H1 (cell line): ENCODE measurements at regions not wholly inside any gene's neighbourhood (a gene's known extent, or its start where the extent isn't known, plus 50 kb on each side); places are given as distances from the start of the nearest gene placed in this dataset.

Experiments used
- CBX5 ChIP-seq: fragments of 300-800, 300-1000 bp; sonication (generic); IDR thresholded peaks from 2 replicates; pipeline ENCODE4 v1.7.1; 2016; ENCODE audit warnings: antibody characterized with exemption, low read length, low read depth
- EZH2 ChIP-seq: fragments of 200-600 bp; sonication (generic); IDR thresholded peaks from 2 replicates; pipeline ENCODE4 v1.7.1; 2012; ENCODE audit warnings: low read depth, mild to moderate bottlenecking, moderate library complexity, low read length, inconsistent platforms; ENCODE audit not compliant: severe bottlenecking

DNA sequence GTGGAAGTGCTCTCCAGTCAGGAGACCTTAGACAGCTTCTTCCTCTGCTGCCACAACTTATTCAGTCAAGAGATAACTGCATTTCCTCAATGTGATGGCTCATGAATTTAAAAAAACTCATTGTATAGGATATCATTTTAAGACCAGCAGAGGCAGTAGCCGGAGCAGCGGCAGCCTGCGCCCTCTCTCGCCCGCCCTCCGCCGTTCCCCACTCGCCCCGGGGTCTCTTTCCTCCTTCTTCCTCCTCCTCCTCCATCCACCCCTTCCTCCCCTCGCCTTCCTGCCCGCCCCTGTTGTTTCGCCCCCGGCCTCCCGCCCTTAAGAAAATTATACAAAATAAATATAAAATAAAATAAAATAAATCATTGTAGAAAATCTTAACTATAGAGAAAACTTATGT lies 687.6 kb downstream of the FLRT2 start:
- TF ChIP-seq CBX5 (no peak), EZH2 (no peak)
